ENCODE measurements at regions not wholly inside any gene's neighbourhood (a gene's known extent, or its start where the extent isn't known, plus 50 kb on each side); places are given as distances from the start of the nearest gene placed in this dataset.

DNA sequence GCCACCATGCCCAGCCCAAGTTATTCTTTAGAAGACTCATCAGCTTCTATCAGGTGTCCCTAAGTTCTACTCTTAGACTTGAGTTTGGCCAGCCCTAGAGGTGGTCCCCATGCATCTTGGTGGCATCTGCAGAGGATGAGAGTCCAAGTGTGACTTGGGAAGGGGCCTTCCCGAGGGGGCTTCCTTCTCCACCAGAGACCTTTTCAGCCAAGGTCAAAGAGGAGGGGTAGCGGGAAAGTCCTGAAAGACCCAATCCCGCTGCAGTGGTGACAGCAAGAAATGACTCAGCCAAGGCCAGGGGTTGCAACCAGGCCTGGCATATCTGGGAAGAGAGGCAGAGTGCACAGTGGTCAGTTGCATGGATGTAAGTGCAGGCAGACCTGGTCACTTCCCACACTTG is 61.7 kb upstream of the MGMT start:
- H2AFZ ChIP-seq (ENCODE audit: low read depth, low read length, poor library complexity, severe bottlenecking) = no peak overlapping the region
- H3K9me2 ChIP-seq (ENCODE audit: insufficient read depth) = no peaks in the 10 kb centered on the region
- H3K9me3 ChIP-seq (ENCODE audit: control insufficient read depth in 1 of 2, insufficient read depth in 1 of 2, low read depth in 1 of 2, low read length in 2 of 2) = peaks cover 3 to 8% of the 10 kb centered on the region in 2 experiments; a peak in 2 of 4 replicates
- POLR2A ChIA-PET = no interaction called here
- RAD21 ChIA-PET (ENCODE audit: low non-redundant PET in 1 of 2, low total read pairs in 2 of 2, uncharacterized antibody in 2 of 2, unreplicated experiment in 2 of 2) = no interaction called here
- no peaks in the 10 kb centered on the region for H3K4me1 ChIP-seq (ENCODE audit: control insufficient read depth in 1 of 2, insufficient read depth in 2 of 2, low read length in 2 of 2)
- H3K36me3 ChIP-seq (ENCODE audit: control insufficient read depth in 1 of 2, insufficient read depth in 2 of 2, low read length in 2 of 2) = no peaks in the 10 kb centered on the region
- H3K27ac ChIP-seq (ENCODE audit: low read depth, low read length) = no peak overlapping the region
- no peak overlapping the region for H3K9ac ChIP-seq (ENCODE audit: low read length)
- CTCF ChIA-PET = no interaction called here
- no TSS peak for BruUV-seq (replicated peaks)
- no peak for TF ChIP-seq ZFX (IDR thresholded peaks at IDR 0.05)
- no peak for TF ChIP-seq YY1 (IDR thresholded peaks at IDR 0.05; ENCODE audit: extremely low read depth, insufficient replicate concordance, low read depth, low read length)
- intact Hi-C loops (cut with micrococcal nuclease) = no loop called here
- peaks cover 4% of the 10 kb centered on the region; the same call in 1 of the 2 replicates for H3K27me3 ChIP-seq (ENCODE audit: insufficient read depth, low read length)
- no peaks in the 10 kb centered on the region for H4K20me1 ChIP-seq (ENCODE audit: insufficient read depth)
- H3K4me3 ChIP-seq (replicated peaks in 1 of 2; ENCODE audit: low read depth in 1 of 2, low read length in 2 of 2) = no peak overlapping the region
- no peaks in the 10 kb centered on the region for H3K79me2 ChIP-seq (ENCODE audit: insufficient read depth, low read length)
- H3K4me2 ChIP-seq (ENCODE audit: low read length) = no peak overlapping the region
- ATAC-seq = no peak
- DNase-seq (ENCODE audit: low read depth, low spot score) = no peak

- Histone ChIP-seq H3K4me2 (ENCODE audit: low read length) (no peak overlapping the region), H3K4me1 (ENCODE audit: control insufficient read depth in 1 of 2, insufficient read depth in 2 of 2, low read length in 2 of 2) (no peaks in the 10 kb centered on the region), H3K79me2 (ENCODE audit: insufficient read depth, low read length) (no peaks in the 10 kb centered on the region), H4K20me1 (ENCODE audit: insufficient read depth) (no peaks in the 10 kb centered on the region), H3K4me3 (replicated peaks in 1 of 2; ENCODE audit: low read depth in 1 of 2, low read length in 2 of 2) (no peak overlapping the region), H3K27me3 (ENCODE audit: insufficient read depth, low read length) (peaks cover 23% of the 10 kb centered on the region), H3K27ac (ENCODE audit: low read depth, low read length) (no peak overlapping the region), H3K9ac (ENCODE audit: low read length) (no peak overlapping the region), H2AFZ (ENCODE audit: low read depth, low read length, poor library complexity, severe bottlenecking) (no peak overlapping the region), H3K9me3 (ENCODE audit: control insufficient read depth in 1 of 2, insufficient read depth in 1 of 2, low read depth in 1 of 2, low read length in 2 of 2) (peaks cover 3 to 5% of the 10 kb centered on the region in 2 experiments; a peak in 2 of 4 replicates), H3K9me2 (ENCODE audit: insufficient read depth) (no peaks in the 10 kb centered on the region), H3K36me3 (ENCODE audit: control insufficient read depth in 1 of 2, insufficient read depth in 2 of 2, low read length in 2 of 2) (no peaks in the 10 kb centered on the region)
- BruUV-seq (replicated peaks) = no TSS peak
- ChIA-PET POLR2A (no interaction called here), CTCF (no interaction called here), RAD21 (ENCODE audit: low non-redundant PET in 1 of 2, low total read pairs in 2 of 2, uncharacterized antibody in 2 of 2, unreplicated experiment in 2 of 2) (no interaction called here)
- DNase-seq (ENCODE audit: low read depth, low spot score) (no peak), ATAC-seq (no peak)
- intact Hi-C loops (cut with micrococcal nuclease) = no loop called here
- no peak for TF ChIP-seq EGR1 (IDR thresholded peaks at IDR 0.05; ENCODE audit: low read depth)
- TF ChIP-seq POLR2A (IDR thresholded peaks at IDR 0.05; ENCODE audit: borderline replicate concordance, extremely low read depth, insufficient read depth, insufficient read length) = no peak
- no peak for TF ChIP-seq MAX (IDR thresholded peaks at IDR 0.05)
- no peak for TF ChIP-seq RAD21 (IDR thresholded peaks at IDR 0.05; ENCODE audit: low read depth)
- no peak for TF ChIP-seq SIN3A (IDR thresholded peaks at IDR 0.05; ENCODE audit: low read depth)
- TF ChIP-seq YY1 (IDR thresholded peaks at IDR 0.05; ENCODE audit: extremely low read depth, insufficient replicate concordance, low read depth, low read length) = no peak
- TF ChIP-seq FOSL1 (IDR thresholded peaks at IDR 0.05; ENCODE audit: low read depth) = no peak
- no peak for TF ChIP-seq EZH2 (IDR thresholded peaks at IDR 0.05)
- no peak for TF ChIP-seq SRF (IDR thresholded peaks at IDR 0.05; ENCODE audit: low read depth)
- TF ChIP-seq SP1 (IDR thresholded peaks at IDR 0.05; ENCODE audit: low read depth) = no peak
- TF ChIP-seq CBX3 (IDR thresholded peaks at IDR 0.05; ENCODE audit: low read depth) = no peak
- TF ChIP-seq ELF1 (IDR thresholded peaks at IDR 0.05; ENCODE audit: borderline replicate concordance, low read depth) = no peak
- TF ChIP-seq, protein P1, sequence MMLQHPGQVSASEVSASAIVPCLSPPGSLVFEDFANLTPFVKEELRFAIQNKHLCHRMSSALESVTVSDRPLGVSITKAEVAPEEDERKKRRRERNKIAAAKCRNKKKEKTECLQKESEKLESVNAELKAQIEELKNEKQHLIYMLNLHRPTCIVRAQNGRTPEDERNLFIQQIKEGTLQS (IDR thresholded peaks at IDR 0.05) = no peak
- no peak for TF ChIP-seq CEBPB (IDR thresholded peaks at IDR 0.05; ENCODE audit: low read depth)
- TF ChIP-seq TCF7L2 (IDR thresholded peaks at IDR 0.05; ENCODE audit: borderline replicate concordance, extremely low read depth, insufficient read depth, insufficient read length) = no peak
- no peak for TF ChIP-seq REST (IDR thresholded peaks at IDR 0.05; ENCODE audit: low read depth)
Measured at GRCh38 chr10:129410688-129411392, 56.2 kb upstream of the MGMT start.
